ENCODE measurements at regions not wholly inside any gene's neighbourhood (a gene's known extent, or its start where the extent isn't known, plus 50 kb on each side); places are given as distances from the start of the nearest gene placed in this dataset.
"Not testable (repeated sequence)": the region's sequence is repeated elsewhere in the genome, so short reads cannot be mapped to it uniquely, and the experiment has no call there.

DNA sequence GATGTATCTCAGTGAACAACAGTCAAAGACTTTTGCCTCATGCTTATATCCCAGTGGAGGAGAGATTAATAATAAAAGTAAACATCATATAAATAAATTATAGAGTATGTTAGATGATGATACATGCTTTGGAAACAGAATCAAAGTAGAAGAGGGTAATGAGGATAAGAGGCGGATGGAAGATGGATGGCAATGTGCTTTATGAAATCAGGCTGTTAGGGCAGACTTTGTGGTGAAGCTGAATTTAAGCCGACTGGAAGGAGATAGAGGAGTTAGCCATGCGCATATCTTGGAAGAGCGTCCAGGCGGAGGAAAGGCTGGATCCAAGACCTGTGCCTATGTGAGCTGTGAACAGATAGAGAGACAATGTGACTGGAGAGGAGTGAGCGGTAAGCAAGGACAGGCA is 74.9 kb upstream of the GUCY1A1 start:
- DNase-seq (ENCODE audit: low spot score), result no peak

DNA sequence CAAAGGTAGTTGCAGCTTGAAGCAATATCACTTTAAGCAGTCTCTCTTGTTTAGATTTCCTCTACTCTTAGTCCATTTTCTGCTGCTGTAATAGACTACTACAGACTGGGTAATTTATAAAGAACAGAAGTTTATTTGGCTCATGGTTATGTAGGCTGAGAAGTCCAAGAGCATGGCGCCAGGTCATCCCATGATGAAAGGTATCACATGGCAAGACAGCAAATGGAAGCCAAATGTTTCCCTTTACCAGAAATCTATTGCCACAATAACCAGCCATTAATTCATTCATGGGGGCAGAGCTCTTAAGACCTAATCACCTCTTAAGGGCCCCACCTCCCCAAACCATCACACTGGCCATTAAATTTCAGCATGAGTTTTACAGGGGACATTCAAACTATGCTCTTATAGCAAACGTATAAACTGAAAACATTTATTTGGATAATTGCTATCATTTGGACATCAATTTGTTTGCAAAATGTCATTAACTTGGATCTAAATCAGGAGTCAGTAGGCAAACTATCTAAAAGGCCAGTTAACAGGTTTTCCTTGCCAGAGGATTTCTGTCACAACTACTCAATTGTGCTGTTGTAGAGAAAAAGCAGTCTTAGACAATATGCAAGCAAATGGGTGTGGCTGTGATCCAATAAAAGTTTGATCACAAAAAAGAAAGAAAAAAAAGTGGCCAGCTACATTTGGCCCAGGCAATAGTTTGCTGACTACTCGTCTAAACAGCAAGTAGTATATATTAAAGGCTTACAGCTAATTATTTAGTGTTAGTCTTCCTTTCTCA is 75.7 kb upstream of the GUCY1A1 start:
- DNase-seq (ENCODE audit: low spot score), result peak; percentile 7

DNA sequence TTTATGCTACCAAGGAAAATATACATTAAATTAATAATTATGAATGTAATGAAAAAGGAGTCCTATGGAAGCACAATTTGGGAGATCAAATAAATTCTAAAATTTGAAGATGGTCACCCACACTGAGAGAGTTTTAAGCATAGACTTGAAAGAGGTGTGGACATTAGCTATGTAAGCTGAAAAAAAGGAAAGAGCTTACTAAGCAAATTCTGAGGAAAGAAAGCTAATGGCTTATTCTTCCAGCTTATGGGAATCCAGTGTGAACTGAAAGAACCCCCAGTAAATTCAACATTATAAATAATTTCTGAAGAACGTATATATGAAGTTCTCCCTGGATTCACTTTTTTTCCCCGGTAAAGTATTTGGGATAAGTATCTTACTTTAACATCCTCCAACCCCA is 78.2 kb upstream of the GUCY1A1 start:
- no peak for DNase-seq (ENCODE audit: low spot score)

DNA sequence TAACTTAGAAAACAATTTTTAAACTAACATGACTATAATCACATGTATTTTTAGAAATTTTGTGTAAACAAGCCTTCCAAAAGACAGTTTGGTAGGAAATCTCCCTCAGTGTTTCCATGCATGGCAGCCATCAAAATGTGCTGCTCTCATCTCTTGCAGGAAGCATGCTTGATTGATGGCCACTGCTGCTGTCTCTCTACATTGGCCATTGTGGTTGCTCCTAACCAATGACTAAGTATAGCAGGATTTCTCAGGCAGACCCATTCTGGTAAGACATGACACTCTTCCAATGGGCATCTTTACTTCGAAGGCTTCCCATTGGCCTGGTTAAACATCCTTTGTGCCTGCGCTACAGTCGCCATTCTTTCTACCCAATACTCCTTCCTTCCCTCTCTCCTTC is 78.9 kb upstream of the GUCY1A1 start:
- DNase-seq (ENCODE audit: low spot score), result no peak

DNA sequence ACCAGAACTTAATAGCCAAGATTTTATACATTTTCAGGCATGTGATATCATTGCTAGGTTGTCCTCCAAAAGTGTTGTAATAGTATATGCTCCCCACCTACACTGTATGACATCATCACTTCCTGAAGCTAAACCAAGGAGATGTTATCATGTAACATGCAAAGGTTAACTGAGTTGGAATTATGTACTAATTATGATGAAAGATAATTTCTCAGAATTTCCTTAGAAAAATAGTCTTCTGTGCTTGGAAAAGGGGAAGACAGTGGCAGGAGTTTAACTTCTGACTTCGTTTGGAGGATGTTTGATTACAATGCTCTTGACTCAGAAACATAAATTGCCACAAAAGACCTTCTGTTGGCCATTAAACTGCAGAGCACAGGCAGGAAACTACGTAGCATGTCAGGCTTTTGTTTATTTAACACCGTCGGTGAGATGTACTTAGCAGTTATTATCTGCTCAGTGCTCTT is 83.6 kb upstream of the GUCY1A1 start:
- DNase-seq (ENCODE audit: low spot score), result no peak

DNA sequence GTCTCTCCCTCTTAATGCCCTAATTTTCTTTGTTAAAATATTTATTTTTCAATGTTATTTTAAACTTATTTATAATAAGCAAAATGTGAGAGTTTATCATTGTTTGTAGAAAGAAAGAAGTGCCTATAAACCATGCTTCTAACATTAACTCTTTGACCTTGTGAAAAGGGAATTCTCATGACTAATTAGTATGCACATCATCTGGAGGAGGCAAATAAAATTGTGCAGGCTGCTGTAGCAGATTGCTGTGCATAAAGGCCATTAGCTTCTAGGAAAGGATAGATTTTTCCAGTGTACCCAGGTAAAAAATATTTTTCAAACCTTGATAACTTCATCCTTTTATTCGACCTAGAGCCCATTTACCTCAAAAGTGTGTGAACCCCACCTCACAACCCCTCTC is 84.6 kb upstream of the GUCY1A1 start:
- DNase-seq (ENCODE audit: low spot score), result no peak

DNA sequence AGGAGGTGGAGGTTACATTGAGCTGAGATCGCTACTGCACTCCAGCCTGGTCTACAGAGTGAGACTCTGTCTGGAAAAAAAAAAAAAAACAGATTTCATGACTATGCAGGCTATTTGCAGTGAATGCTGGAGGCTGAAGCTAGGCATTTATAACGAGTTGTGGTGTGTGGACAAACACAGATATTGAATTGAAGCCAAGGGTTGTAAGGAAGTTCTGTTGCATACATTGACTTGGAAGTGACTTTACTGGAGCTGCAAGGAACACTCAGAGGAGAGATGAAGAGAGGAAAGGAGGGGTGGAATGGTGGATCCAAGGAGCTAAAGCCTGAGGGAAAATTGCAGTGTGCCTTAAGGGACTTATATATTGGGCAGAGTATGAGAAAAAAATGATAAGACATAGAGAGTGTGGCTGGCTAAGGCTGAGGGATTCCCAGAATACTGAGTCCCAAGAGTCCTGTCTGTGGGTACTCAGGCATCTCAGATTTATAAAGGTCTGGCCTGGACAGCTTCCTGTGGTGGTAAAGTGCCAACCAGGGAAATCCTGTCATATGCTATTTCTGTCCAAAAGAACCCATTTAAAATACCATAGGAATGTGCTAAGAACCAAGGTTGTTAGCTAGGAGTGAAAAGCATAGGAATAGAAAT is 87.8 kb upstream of the GUCY1A1 start:
- DNase-seq (ENCODE audit: low spot score), result no peak

DNA sequence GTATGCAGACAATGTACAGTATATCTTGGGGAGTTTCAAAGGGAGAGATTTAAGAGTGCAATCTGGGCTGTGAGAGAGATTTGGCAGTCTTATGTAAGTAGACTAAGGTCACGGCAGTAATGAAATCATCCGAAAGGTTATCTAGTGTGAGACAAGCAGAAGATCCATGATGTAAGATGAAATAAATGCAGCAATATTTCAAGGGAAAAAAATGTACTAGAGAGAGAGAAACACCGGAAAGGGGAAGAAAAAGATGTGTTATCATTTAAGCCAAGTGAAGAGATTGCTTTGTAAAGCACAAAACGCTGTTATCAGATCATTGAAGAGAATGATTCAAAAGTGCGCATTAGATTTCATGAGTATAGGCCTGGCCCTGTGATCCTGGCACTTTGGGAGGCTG is 88.4 kb upstream of the GUCY1A1 start:
- no peak for DNase-seq (ENCODE audit: low spot score)

DNA sequence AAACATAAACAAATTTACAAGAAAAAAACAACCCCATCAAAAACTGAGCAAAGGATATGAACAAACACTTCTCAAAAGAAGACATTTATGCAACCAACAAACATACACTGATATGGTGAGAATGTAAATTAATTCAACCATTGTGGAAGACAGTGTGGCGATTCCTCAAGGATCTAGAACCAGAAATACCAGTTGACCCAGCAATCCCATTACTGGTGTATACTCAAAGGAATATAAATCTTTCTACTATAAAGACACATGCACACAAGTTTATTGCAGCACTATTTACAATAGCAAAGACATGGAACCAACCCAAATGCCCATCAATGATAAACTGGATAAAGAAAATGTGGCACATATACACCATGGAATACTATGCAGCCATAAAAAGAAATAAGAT is 92.3 kb upstream of the GUCY1A1 start:
- DNase-seq (ENCODE audit: low spot score), result not testable (repeated sequence)

DNA sequence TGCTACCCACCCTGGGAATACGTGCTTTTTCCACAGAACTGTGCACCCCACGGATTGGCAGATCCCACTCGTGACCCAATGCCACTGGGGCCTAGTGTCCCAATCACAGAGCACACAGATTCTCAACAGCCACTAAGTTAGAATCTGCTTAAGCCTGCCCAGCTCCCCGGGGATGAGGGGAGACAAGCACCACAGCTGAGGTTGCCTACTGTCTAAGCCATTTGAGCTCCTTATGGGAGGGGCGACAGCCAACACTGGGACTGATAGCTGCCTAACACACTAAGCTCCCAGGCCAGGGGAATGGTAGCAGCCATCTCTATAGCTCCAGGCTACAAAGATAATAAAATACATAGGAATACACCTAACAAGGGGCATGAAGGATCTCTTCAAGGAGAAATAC is 93.5 kb upstream of the GUCY1A1 start:
- no peak for DNase-seq (ENCODE audit: low spot score)

DNA sequence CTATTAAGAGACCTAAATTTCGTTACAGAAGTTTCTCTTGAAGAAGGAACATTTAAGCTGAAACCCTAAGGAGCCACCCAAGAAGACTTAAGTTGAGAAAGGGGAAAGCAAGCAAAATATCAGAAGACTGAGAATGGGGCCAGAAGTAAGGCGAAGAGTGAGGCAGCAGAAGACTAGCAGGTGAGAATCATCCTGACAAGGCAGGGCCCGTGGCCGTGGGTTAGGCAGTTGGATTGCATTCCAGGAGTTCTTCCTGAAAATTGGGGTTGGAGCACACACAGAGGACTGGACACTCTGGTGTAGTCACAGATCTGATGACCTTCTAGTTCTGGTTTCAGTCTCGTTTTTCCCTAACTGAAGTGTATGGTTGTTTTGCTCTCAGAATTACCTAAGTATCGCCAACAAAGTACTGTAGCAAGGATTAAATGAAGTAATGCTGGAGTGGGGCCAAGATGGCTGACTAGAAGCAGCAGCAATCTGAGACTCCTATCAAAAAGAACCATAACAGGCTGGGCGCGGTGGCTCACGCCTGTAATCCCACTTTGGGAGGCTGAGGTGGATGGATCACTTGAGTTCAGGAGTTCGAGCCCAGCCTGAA is 94.4 kb upstream of the GUCY1A1 start:
- no peak for DNase-seq (ENCODE audit: low spot score)

DNA sequence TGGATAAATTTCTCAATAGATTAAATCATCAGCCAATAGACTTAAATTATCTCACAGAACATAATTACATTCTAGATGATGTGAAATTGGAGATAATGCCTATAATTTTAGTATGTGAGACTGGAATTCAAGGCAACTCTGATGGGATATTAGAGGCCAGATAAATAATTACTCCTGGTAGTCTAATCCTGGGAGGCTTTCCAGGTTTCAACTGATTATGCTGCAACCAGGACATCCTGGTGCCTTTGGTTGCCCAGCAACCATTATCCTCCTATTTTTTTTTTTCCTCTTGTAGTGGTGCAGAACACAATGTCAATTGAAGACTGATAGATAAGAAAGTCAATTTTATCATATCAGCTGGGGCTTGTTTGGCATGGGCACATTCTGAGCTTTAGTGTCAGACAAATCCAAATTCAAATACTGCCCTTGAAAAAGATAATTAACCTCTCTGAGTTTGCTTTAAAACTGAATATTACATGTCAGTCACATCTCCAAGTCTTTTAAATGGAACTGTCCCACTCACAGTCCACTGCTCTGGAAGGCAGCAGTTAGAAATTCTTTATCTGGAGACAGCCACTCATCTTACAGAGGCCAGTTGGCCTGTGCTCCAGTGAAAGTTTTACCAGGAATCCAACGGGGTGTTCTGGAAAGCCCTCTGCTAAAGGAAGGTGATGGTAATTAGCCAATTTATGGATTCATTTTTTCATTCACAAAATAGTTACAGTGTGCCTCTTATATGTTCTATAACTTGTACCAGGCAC is 95.3 kb upstream of the GUCY1A1 start:
- no peak for DNase-seq (ENCODE audit: low spot score)

DNA sequence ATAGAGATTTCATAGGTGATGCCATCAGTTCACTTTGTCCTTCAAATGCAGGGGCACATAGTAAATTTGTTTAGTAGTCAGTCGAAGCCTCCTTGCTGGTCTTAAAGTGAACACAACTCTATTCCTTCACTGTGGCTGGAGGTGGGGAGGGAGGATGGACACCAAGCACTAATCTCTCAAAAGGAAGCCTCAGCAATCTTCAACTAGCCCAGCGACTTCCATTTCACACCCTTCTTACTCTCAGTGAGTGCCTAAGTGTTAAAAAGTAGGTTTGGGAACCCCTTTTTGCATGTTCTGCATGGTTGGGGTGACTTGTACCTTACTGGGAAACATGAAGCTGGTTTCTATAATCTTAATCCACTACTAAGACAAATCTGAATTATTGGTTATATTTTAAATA is 96.0 kb upstream of the GUCY1A1 start:
- no peak for DNase-seq (ENCODE audit: low spot score)

DNA sequence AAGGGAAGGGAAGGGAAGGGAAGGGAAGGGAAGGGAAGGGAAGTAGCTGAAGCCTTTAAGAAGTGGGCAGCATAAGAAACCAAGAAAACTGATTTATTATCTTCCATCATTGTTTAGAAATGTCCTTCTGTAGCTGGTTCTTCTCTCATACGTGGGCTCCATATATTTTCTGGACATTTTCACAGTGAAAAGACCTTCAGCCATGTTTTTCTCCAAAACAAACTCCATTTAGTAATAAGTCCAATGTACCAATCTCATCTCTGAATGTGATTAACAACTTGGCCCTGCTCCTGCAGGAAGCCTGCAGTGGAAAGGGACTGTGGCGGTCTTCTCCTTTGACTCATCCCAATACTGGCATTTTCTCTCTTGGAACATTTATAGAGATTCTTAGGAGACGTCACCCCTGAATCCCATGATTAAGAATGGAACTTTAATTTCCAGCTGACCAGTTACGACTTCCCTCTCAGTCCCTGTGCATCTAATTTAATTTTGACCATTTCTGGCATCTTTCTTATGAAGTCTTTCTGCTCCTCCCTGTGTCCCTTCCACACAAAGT is 96.6 kb upstream of the GUCY1A1 start:
- no peak for DNase-seq (ENCODE audit: low spot score)

DNA sequence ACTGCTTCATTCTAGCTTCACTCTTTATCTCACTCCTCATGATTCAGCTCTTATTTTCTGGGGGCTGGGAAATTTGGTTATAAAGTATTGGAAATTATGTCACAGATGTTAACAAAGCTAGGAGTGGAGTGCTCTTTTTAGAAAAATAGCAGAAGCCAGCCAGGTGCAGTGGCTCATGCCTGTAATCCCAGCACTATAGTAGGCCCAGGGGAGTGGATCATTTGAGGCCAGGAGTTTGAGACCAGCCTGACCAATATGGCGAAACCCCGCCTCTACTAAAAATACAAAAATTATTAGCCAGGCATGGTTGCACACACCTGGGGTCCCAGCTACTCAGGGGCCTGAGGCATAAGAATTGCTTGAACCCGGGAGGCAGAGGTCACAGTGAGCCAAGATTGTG is 97.2 kb upstream of the GUCY1A1 start:
- no peak for DNase-seq (ENCODE audit: low spot score)

DNA sequence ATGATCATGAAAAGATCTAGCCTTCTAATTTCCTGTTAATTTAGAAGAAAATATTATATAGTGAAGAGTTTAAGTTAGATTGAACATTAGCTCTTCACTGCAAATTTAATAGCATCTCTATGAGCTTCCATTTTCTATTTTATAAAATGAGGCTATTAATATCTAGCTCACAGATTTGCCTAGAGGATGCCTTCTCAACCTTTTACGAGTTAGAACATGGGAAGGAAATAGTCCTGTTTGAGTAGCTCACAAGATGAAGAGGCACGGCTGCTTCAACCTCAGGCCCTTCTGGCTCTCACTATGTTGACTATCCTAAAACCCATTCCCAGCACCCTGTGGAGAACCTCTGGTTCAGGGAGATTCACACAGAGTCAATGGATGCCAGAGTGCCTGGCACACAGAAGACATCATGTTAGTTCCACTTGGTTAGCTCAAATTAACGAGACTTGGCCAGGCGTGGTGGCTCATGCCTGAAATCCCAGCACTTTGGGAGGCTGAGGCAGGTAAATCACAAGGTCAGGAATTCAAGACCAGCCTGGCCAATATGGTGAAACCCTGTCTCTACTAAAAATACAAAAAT is 97.9 kb upstream of the GUCY1A1 start:
- DNase-seq (ENCODE audit: low spot score), result no peak

DNA sequence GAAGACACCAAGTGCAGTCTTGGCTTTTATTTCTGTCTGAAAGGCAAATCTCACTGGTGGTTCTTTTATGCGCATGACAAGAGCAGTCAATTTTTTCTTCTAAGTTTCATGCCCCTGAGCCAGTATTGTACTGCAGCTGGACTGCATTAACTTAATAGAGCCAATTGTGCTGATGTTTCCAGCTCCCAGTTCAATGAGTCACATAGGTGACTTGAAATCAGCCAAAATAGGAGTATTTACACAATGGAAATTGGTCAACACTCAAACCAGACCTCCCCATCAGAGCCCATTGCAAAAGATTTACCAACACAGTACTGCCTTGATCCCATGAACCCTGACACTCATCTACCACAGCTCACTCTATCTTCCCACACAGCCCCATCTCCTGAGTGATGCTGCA is 100.3 kb upstream of the GUCY1A1 start:
- no peak for DNase-seq (ENCODE audit: low spot score)

DNA sequence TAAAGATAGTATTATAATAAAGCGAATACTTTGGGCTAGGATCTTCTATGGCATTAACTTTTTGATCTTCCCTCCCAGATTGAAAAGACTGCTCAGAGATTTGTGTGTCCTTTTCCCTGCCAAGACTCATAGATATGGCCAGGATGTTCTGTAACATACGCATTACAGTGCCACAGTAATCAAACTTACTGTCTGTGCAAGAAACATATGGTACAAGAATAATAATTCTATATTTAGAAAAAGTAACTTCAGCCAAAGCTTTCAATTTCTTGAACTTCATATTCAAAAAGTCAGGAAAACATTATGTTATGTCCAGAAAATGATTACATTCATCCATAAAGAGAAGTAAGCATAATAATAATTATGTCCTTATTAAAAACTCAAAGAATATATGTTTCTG is 100.9 kb upstream of the GUCY1A1 start:
- DNase-seq (ENCODE audit: low spot score), result no peak

DNA sequence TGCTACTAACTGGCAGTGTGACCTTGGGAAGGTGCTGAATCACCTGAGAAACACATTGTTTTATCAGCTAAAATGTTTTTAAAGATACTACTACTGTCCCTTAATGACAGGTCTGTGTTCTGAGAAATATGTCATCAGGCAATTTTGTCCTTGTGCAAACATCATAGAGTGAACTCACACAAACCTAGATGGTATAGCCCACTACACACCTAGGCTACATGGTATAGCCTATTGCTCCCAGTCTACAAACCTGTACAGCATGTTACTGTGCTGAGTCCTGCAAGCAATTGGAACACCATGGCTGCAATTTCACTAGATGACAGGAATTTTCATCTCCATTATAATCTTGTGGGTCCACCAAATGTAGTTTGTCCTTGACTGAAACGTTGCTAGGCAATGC is 101.3 kb upstream of the GUCY1A1 start:
- DNase-seq (ENCODE audit: low spot score), result no peak

DNA sequence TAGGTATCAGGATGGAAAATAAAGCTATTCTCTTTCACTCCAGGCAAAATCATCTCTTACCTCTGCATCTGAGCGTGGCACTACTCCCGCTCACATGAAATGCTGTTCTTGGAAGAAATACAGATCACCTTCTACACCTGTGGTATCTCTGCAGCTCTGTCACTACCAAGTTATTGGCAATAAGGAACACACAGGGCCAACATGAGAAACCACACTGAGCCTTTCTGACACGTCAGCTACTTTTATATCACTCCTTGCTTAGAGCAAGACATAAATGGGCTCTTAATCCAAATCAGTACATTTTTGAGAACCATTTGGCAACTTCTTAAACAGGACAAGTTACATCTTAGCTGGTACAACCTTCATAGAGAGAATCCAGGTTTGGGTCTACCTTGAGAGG is 101.8 kb upstream of the GUCY1A1 start:
- no peak for DNase-seq (ENCODE audit: low spot score)

DNA sequence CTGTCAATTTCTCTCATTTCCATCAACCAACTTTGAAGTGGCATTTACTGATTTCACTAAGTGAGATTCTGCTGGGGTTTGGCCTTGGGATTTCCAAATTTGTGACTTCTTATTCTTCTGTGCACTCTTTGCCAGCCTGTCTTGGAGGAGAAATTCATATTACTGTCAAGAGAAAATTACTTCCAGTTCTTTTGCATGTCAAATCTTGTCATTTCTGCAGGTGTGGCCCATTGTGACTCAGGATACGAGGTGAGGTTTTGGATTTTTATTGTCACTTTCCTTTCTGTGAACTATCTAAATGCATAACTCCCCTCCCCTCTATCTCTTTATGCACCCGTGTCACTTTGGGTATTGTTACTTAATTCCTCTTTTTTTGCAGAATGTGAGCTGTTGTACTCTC is 102.6 kb upstream of the GUCY1A1 start:
- DNase-seq (ENCODE audit: low spot score), result no peak

DNA sequence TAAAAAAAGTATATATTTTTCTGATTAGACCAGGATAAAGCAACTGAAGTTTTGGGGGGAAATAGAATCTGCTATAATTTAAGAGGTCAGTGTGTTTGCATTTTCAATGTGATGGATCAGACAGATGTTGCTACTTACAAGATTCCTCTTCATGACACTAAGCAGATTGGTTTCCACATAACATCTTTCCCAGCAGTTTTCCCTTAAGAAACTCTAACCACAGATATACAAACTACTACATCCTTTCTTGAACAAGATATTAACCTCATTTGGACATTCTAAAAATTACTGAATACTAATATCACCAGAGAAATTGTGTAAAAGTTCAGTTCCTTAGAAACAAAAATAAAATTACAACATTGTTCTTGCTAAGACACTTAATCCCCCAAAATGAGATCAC is 106.7 kb upstream of the GUCY1A1 start:
- no peak for DNase-seq (ENCODE audit: low spot score)

Data from globus pallidus (tissue), 1 donor.